GM23248 (cell line): ENCODE measurements at regions not wholly inside any gene's neighbourhood (a gene's known extent, or its start where the extent isn't known, plus 50 kb on each side); places are given as distances from the start of the nearest gene placed in this dataset.

Experiments used
- EZH2 ChIP-seq: fragments of 200-600 bp; sonication (generic); IDR thresholded peaks from 2 replicates; pipeline ENCODE4 v1.6.1; 2018; ENCODE audit warnings: antibody characterized with exemption, mild to moderate bottlenecking; ENCODE audit not compliant: insufficient read depth, poor library complexity, severe bottlenecking
- EZH2phosphoT487 ChIP-seq: fragments of 200-600 bp; sonication (generic); IDR thresholded peaks from 2 replicates; pipeline ENCODE4 v1.6.1; 2018; ENCODE audit warnings: antibody characterized with exemption, moderate library complexity, mild to moderate bottlenecking, low read depth; ENCODE audit not compliant: insufficient read depth

DNA sequence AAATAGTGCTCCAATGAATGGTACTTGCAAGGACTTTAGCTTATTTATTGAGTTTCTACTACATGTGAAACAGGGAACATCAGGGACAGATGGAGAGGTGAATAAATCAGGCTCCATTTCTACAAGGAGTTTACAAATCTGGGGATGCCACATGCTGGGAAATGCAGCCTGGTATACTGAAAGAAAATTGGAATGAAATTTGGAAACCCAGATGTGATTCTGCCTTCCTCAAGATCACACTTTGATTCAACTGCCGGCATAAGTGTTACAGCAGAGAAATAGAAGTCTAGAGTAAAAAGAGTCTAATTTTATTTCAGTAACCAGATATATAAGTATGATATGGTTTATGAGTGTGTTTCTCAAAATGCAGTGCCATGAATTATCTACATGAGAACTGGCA is 1408.4 kb upstream of the C9orf72 start:
- TF ChIP-seq EZH2 (no peak), EZH2phosphoT487 (no peak)
